Kidney epithelial cell (primary cell): ENCODE measurements at regions not wholly inside any gene's neighbourhood (a gene's known extent, or its start where the extent isn't known, plus 50 kb on each side); places are given as distances from the start of the nearest gene placed in this dataset.

Experiments
- DNase-seq: peaks from one replicate; pipeline ENCODE4 v3.0.0-alpha.2; 2010; ENCODE audit warnings: low read depth
- H3K27me3 ChIP-seq: 2 replicates; pipeline ENCODE4 v1.6.0; 2011; ENCODE audit warnings: low read length; ENCODE audit not compliant: control insufficient read depth, insufficient read depth
- H3K36me3 ChIP-seq: 2 replicates; pipeline ENCODE4 v1.5.1; 2011; ENCODE audit warnings: low read length; ENCODE audit not compliant: control insufficient read depth, insufficient read depth
- H3K4me3 ChIP-seq: 2 replicates; pipeline ENCODE4 v1.5.1; 2011; ENCODE audit warnings: low read depth, mild to moderate bottlenecking, control low read depth, low read length
- TF ChIP-seq, protein P1 (sequence below): IDR thresholded peaks from 2 replicates; pipeline ENCODE4 v1.5.1; 2011; ENCODE audit warnings: mild to moderate bottlenecking, moderate library complexity, low read length, control low read depth, inconsistent platforms; ENCODE audit not compliant: insufficient read depth, poor library complexity, severe bottlenecking

DNA sequence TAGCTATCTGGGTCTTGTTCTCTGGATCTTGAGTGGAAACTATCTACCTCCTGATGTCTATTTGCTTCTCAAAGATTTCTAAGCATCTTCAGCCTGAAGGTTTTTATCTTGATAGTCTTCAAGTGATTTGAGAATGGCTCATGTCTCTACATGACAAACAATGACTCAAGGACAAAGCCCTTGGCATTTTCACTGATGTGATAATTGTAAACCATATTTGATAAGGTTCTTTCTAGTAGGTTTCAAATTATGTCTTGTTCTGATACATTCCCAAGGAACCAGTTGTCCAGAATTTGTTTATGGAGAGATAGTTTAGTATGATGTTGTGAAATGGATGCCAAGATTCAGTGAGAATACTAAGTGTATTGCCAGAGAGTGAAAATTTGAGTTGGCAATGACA lies 1079.3 kb upstream of the CDH9 start:
- H3K4me3 ChIP-seq = no peak overlapping the region
- DNase-seq = no peak
- no peaks in the 10 kb centered on the region for H3K36me3 ChIP-seq
- TF ChIP-seq, protein P1, sequence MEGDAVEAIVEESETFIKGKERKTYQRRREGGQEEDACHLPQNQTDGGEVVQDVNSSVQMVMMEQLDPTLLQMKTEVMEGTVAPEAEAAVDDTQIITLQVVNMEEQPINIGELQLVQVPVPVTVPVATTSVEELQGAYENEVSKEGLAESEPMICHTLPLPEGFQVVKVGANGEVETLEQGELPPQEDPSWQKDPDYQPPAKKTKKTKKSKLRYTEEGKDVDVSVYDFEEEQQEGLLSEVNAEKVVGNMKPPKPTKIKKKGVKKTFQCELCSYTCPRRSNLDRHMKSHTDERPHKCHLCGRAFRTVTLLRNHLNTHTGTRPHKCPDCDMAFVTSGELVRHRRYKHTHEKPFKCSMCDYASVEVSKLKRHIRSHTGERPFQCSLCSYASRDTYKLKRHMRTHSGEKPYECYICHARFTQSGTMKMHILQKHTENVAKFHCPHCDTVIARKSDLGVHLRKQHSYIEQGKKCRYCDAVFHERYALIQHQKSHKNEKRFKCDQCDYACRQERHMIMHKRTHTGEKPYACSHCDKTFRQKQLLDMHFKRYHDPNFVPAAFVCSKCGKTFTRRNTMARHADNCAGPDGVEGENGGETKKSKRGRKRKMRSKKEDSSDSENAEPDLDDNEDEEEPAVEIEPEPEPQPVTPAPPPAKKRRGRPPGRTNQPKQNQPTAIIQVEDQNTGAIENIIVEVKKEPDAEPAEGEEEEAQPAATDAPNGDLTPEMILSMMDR = no peak
- H3K27me3 ChIP-seq = no peaks in the 10 kb centered on the region

DNA sequence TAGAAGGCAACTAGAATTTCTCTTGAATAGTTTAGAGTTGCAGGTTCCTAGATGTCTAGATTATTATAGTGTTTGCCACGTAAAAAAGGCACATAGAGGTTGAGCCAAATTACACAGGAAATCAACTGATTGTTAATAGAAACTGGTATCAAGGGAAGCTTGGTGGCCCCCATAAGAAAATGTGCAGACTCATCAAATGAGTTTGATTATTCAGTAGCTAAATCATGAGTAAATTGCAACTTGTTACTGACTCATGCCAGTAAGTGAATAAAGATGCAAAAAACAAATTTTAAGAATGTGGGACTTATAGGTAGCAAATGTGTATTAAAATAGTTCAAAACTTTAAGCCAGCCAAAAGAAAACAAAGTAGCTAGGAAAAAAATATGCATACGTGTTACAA lies 1078.9 kb upstream of the CDH9 start:
- H3K27me3 ChIP-seq = no peaks in the 10 kb centered on the region
- no peak overlapping the region for H3K4me3 ChIP-seq
- TF ChIP-seq, protein P1 = no peak

DNA sequence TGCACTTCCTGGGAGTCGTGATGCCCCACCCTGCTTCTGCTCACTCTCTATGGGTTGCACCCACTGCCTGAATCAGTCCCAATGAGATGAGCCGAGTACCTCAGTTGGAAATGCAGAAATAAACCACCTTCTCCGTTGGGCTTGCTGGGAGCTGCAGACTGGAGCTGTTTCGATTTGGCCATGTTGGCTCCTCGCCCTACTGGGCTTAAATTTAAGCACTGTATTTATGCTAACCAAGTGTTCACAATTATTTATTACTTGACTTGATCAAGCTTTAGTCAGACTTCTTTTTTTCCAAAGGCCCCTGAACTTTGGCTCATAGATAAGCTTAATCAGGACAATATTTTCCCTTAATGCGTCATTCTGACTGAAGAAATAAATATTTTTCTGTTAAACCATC lies 1072.4 kb upstream of the CDH9 start:
- no peaks in the 10 kb centered on the region for H3K27me3 ChIP-seq
- no peak for DNase-seq
- no peak overlapping the region for H3K4me3 ChIP-seq
- TF ChIP-seq, protein P1 = no peak
- H3K36me3 ChIP-seq = no peaks in the 10 kb centered on the region

More for the DNA sequence above, 1078.9 kb upstream of the CDH9 start:
- DNase-seq = no peak
- H3K36me3 ChIP-seq = no peaks in the 10 kb centered on the region

DNA sequence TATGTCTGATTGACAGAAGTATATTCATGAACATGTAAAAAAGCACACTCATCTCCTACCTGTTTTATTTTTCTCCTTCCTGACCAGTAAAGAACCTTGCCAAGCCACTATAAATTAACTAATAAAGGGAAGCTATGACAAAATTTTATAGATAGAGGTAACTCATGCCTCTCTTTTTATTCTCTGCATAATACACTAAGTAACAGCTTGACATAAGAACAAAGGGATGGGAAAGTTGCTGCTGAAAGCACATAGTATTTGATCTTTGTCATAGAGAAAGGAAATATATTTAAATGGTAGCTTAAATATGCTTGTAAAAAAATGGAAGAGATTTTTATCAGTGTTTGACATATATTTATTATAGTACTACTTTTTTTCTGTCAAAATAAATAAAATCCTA lies 1065.7 kb upstream of the CDH9 start:
- Histone ChIP-seq H3K27me3 (no peaks in the 10 kb centered on the region), H3K36me3 (no peaks in the 10 kb centered on the region), H3K4me3 (no peak overlapping the region)
- TF ChIP-seq, protein P1 = no peak
- DNase-seq = no peak

DNA sequence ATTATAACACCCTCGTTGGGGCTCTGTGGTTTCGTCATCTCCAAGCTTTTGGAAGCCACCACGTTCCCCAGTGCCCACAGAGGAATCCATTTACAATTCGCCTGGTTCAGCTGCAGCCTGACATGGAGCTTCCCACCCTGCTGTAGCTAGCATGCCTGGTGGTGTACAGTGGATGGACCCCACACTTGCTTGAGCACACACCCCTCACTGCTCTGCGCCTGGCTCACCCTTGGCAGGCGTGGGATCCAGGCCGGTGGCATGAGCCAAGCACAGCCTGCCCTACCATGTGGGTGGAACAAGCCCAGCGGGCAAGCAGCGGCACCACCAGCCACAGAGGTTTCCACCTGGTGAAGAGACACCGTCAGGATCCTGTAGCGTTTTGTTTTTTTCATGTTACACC lies 1045.7 kb upstream of the CDH9 start:
- TF ChIP-seq, protein P1 = no peak
- H3K27me3 ChIP-seq = no peaks in the 10 kb centered on the region
- no peak for DNase-seq
- H3K4me3 ChIP-seq = no peak overlapping the region
- no peaks in the 10 kb centered on the region for H3K36me3 ChIP-seq

DNA sequence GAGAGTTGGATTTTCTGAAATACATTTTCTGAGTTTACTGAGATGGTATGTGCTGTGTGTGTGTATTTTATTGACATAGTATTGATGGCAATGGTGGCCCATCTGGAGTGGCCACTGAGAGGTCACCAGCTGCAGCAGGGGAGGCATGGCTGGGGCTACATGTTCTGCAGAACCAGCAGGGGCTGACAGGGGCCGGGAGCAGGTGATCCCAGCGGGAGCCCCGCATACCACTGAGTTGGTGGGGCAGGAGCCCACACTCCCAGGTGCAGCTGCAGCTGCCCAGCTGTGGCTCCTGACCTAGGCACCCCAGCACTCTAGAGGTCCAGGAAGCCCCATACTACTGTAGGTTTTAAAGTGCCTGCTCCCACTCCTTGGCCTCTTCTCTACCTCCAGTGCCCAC lies 1044.2 kb upstream of the CDH9 start:
- Histone ChIP-seq H3K36me3 (no peaks in the 10 kb centered on the region), H3K27me3 (no peaks in the 10 kb centered on the region), H3K4me3 (no peak overlapping the region)
- TF ChIP-seq, protein P1 = no peak
- no peak for DNase-seq
